GM20000 (cell line): ENCODE measurements at regions not wholly inside any gene's neighbourhood (a gene's known extent, or its start where the extent isn't known, plus 50 kb on each side); places are given as distances from the start of the nearest gene placed in this dataset.

Source experiments
- DNase-seq: peaks from one replicate; pipeline ENCODE4 v3.0.0; 2012; ENCODE audit warnings: low spot score
- CTCF ChIP-seq: IDR thresholded peaks from 2 replicates; pipeline ENCODE4 v1.5.1; 2012; ENCODE audit warnings: mild to moderate bottlenecking, control low read depth; ENCODE audit errors: extremely low read depth, missing control alignments

GRCh38 chrX:122168241-122168640, 1015.8 kb upstream of the GRIA3 start:
- DNase-seq, result no peak
- no peak for TF ChIP-seq CTCF

DNA sequence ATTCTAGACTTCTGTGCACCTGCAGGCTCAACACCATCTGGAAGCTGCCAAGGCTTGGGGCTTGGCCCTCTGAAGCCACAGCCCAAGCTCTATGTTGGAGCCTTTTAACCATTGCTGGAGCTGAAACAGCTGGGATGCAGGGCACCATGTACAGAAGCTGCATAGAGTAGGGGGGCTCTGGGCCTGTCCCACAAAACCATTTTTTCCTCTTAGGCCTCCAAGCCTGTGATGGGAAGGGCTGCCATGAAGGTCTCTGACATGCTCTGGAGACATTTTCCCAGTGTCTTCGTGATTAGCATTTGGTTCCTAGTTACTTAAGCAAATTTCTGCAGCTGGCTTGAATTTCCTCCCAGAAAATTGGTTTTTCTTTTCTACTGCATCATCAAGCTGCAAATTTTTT, 999.3 kb upstream of the GRIA3 start:
- no peak for TF ChIP-seq CTCF
- DNase-seq, result no peak

GRCh38 chrX:122187069-122187713, 996.9 kb upstream of the GRIA3 start:
- TF ChIP-seq CTCF, result no peak
- DNase-seq, result no peak

GRCh38 chrX:122188751-122189150, 995.3 kb upstream of the GRIA3 start:
- no peak for TF ChIP-seq CTCF
- DNase-seq, result no peak

DNA sequence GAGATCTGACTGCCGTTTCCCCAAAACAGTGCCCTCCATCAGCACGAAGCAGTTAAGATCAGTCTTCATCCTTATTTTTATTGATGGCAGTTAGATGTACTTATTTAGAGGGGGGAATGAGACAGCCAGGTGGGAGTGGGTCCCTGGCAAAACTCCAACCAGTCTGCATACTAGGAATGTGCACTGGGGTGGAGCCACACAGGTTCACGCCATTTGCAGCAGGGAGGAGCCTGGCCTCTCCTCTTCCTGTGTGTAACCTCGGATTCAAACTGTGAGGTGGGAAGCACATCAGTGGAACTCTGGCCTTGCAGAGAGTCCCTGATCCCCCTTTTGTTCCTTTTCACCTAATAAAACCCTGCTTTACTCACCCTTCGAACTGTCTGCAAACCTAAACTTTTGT, 987.7 kb upstream of the GRIA3 start:
- no peak for TF ChIP-seq CTCF
- DNase-seq, result no peak

DNA sequence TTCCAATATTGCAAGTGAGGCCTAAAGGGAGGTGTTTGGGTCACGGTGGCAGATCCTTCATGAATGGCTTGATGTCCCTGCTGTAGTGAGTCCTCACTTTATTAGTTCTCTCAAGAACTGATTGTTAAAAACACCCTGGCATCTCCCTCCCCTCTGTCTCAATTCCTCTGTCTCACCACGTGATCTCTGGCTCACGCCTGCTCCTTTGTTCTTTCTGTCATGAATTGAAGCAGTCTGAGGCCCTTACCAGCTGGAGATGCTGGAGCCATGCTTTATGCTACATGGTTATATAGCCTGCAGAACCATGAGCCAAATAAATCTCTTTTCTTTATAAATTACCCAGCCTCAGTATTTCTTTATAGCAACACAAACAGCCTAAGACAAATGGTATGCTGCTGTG, 980.7 kb upstream of the GRIA3 start:
- TF ChIP-seq CTCF, result no peak
- DNase-seq, result no peak

DNA sequence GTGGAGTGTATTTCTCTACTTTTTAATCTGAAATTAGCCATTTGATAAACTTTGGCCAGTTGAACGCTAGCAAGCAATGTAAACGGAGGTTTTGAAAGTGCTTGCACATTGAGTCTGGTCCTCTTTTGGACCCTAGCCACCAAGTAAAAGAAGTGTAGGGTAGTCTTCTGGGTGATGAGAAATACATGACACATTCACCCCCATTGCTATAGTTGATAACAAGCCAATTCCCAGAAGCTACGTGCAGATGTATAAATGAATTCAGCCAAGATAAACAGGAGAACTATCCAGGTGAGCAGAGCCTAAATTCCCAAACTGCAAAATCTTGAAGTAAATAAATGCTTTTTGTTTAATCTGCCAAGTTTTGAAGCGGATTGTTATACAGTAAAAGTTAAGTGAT, 965.4 kb upstream of the GRIA3 start:
- no peak for TF ChIP-seq CTCF
- no peak for DNase-seq

GRCh38 chrX:122219226-122219625, 964.9 kb upstream of the GRIA3 start:
- no peak for DNase-seq
- TF ChIP-seq CTCF, result no peak
